ENCODE measurements at regions not wholly inside any gene's neighbourhood (a gene's known extent, or its start where the extent isn't known, plus 50 kb on each side); places are given as distances from the start of the nearest gene placed in this dataset.
"Not testable (repeated sequence)": the region's sequence is repeated elsewhere in the genome, so short reads cannot be mapped to it uniquely, and the experiment has no call there.

- DNase-seq (ENCODE audit: low read depth, low spot score): no peak
Measured at GRCh38 chr10:65754112-65754511, 1171.7 kb upstream of the LRRTM3 start.

- DNase-seq (ENCODE audit: low read depth, low spot score): no peak
Measured at GRCh38 chr10:65762311-65762710, 1163.5 kb upstream of the LRRTM3 start.

- no peak for DNase-seq (ENCODE audit: low read depth, low spot score)
Measured at GRCh38 chr10:65765006-65765541, 1160.8 kb upstream of the LRRTM3 start.

- no peak for DNase-seq (ENCODE audit: low read depth, low spot score)
Measured at GRCh38 chr10:65769828-65770227, 1156.0 kb upstream of the LRRTM3 start.

GRCh38 chr10:65778753-65779152 is 1147.1 kb upstream of the LRRTM3 start:
- DNase-seq (ENCODE audit: low read depth, low spot score): no peak

GRCh38 chr10:65779985-65780384 is 1145.9 kb upstream of the LRRTM3 start:
- DNase-seq (ENCODE audit: low read depth, low spot score): no peak

- DNase-seq (ENCODE audit: low read depth, low spot score): no peak
Measured at GRCh38 chr10:65786279-65786678, 1139.6 kb upstream of the LRRTM3 start.

GRCh38 chr10:65787571-65787970 is 1138.3 kb upstream of the LRRTM3 start:
- DNase-seq (ENCODE audit: low read depth, low spot score): no peak

- no peak for DNase-seq (ENCODE audit: low read depth, low spot score)
Measured at GRCh38 chr10:65788271-65788670, 1137.6 kb upstream of the LRRTM3 start.

GRCh38 chr10:65791979-65792378 is 1133.9 kb upstream of the LRRTM3 start:
- DNase-seq (ENCODE audit: low read depth, low spot score): no peak

GRCh38 chr10:65793738-65794425 is 1132.0 kb upstream of the LRRTM3 start:
- no peak for DNase-seq (ENCODE audit: low read depth, low spot score)

GRCh38 chr10:65794861-65795260 is 1131.0 kb upstream of the LRRTM3 start:
- DNase-seq (ENCODE audit: low read depth, low spot score): not testable (repeated sequence)

GRCh38 chr10:65796472-65796871 is 1129.4 kb upstream of the LRRTM3 start:
- no peak for DNase-seq (ENCODE audit: low read depth, low spot score)

GRCh38 chr10:65798133-65798532 is 1127.7 kb upstream of the LRRTM3 start:
- no peak for DNase-seq (ENCODE audit: low read depth, low spot score)

- no peak for DNase-seq (ENCODE audit: low read depth, low spot score)
Measured at GRCh38 chr10:65802391-65802790, 1123.4 kb upstream of the LRRTM3 start.

- no peak for DNase-seq (ENCODE audit: low read depth, low spot score)
Measured at GRCh38 chr10:65805511-65805910, 1120.3 kb upstream of the LRRTM3 start.

GRCh38 chr10:65805993-65806392 is 1119.8 kb upstream of the LRRTM3 start:
- DNase-seq (ENCODE audit: low read depth, low spot score): no peak

GRCh38 chr10:65808687-65809333 is 1117.0 kb upstream of the LRRTM3 start:
- no peak for DNase-seq (ENCODE audit: low read depth, low spot score)

GRCh38 chr10:65811931-65812525 is 1113.8 kb upstream of the LRRTM3 start:
- DNase-seq (ENCODE audit: low read depth, low spot score): no peak

- DNase-seq (ENCODE audit: low read depth, low spot score): no peak
Measured at GRCh38 chr10:65816536-65816935, 1109.3 kb upstream of the LRRTM3 start.

- no peak for DNase-seq (ENCODE audit: low read depth, low spot score)
Measured at GRCh38 chr10:65818990-65819389, 1106.8 kb upstream of the LRRTM3 start.

GRCh38 chr10:65827359-65827758 is 1098.5 kb upstream of the LRRTM3 start:
- DNase-seq (ENCODE audit: low read depth, low spot score): no peak

- DNase-seq (ENCODE audit: low read depth, low spot score): no peak
Measured at GRCh38 chr10:65838811-65839210, 1087.0 kb upstream of the LRRTM3 start.

All from iPS DF 19.7 (cell line).